GM12872 (cell line): ENCODE measurements at regions not wholly inside any gene's neighbourhood (a gene's known extent, or its start where the extent isn't known, plus 50 kb on each side); places are given as distances from the start of the nearest gene placed in this dataset.

Experiments
- CTCF ChIP-seq: IDR thresholded peaks from 3 replicates; pipeline ENCODE4 v1.5.1; 2011; ENCODE audit warnings: low read depth, mild to moderate bottlenecking, low read length, moderate library complexity; ENCODE audit not compliant: insufficient read depth

- TF ChIP-seq CTCF = no peak
Observed at GRCh38 chrY:20990123-20990522, 234.2 kb downstream of the RPS4Y2 start.

GRCh38 chrY:20990869-20991548 is 235.1 kb downstream of the RPS4Y2 start:
- TF ChIP-seq CTCF = no peak

GRCh38 chrY:20997355-20997754 is 241.4 kb downstream of the RPS4Y2 start:
- TF ChIP-seq CTCF = no peak

GRCh38 chrY:20998016-20998415 is 242.1 kb downstream of the RPS4Y2 start:
- TF ChIP-seq CTCF = no peak

- no peak for TF ChIP-seq CTCF
Observed at GRCh38 chrY:20998483-20998882, 242.6 kb downstream of the RPS4Y2 start.

GRCh38 chrY:21001102-21001501 is 245.2 kb downstream of the RPS4Y2 start:
- TF ChIP-seq CTCF = no peak

GRCh38 chrY:21003059-21003458 is 247.2 kb downstream of the RPS4Y2 start:
- no peak for TF ChIP-seq CTCF
